Heart left ventricle (tissue), 16 donors: ENCODE measurements at regions not wholly inside any gene's neighbourhood (a gene's known extent, or its start where the extent isn't known, plus 50 kb on each side); places are given as distances from the start of the nearest gene placed in this dataset.

ENCODE experiments used
- ATAC-seq, 4 donors: fragments of 200-7000 bp; cut with Tn5 transposase; one replicate each; pipeline ENCODE4 v1.9.1; 2020 to 2022; ENCODE audit warnings: moderate library complexity in 4 of 4, mild to moderate bottlenecking in 3 of 4, moderate number of reproducible peaks in 1 of 4
- DNase-seq, 5 donors: peaks; one replicate each; pipeline ENCODE4 v3.0.0-alpha.2; 2020
- H3K27ac ChIP-seq, 12 donors: fragments of 200-600 bp; sonication (generic) in 4 of 12; one replicate each; pipeline versions ENCODE4 v1.5.0 to v1.8.0; 2016 to 2022; ENCODE audit warnings: mild to moderate bottlenecking in 2 of 12
- H3K27me3 ChIP-seq, 9 donors: fragments of 200-600 bp; sonication (generic) in 2 of 9; one replicate each; pipeline versions ENCODE4 v1.5.1 to v1.8.0; 2016 to 2022; ENCODE audit warnings: mild to moderate bottlenecking in 3 of 9
- H3K36me3 ChIP-seq, 9 donors: fragments of 200-600 bp; sonication (generic) in 2 of 9; one replicate each; pipeline versions ENCODE4 v1.5.0 to v1.8.0; 2018 to 2022; ENCODE audit warnings: mild to moderate bottlenecking in 2 of 9
- H3K4me1 ChIP-seq, 12 donors: fragments of 200-600 bp; sonication (generic) in 4 of 12; one replicate each; pipeline versions ENCODE4 v1.5.0 to v1.8.0; 2016 to 2022; ENCODE audit warnings: mild to moderate bottlenecking in 3 of 12
- H3K4me3 ChIP-seq, 12 donors: fragments of 200-600 bp; sonication (generic) in 4 of 12; one replicate each; pipeline versions ENCODE4 v1.5.0 to v1.8.0; 2017 to 2022; ENCODE audit warnings: mild to moderate bottlenecking in 9 of 12, moderate library complexity in 4 of 12
- H3K9me3 ChIP-seq, 12 donors: fragments of 200-600 bp; sonication (generic) in 4 of 12; one replicate each; pipeline versions ENCODE4 v1.5.0 to v1.8.0; 2016 to 2022; ENCODE audit warnings: mild to moderate bottlenecking in 1 of 12
- CTCF ChIP-seq, 12 donors: fragments of 200-600 bp; sonication (generic) in 4 of 12; IDR thresholded peaks; one replicate each; pipeline versions ENCODE4 v1.5.0 to v1.8.0; 2018 to 2022; ENCODE audit warnings: antibody characterized with exemption in 12 of 12, mild to moderate bottlenecking in 5 of 12
- POLR2A ChIP-seq, 2 donors: fragments of 450-650 bp; IDR thresholded peaks; one replicate each; pipeline ENCODE4 v1.6.1; 2017; ENCODE audit warnings: antibody characterized with exemption in 2 of 2, mild to moderate bottlenecking in 2 of 2, moderate library complexity in 2 of 2
- WGBS, 4 donors: extraction: QIAGEN DNeasy Blood & Tissue Kit in 2 of 4; methylation state at CpG; one replicate each; pipeline versions ENCODE4 v1.1.5 to v1.1.7; 2013 to 2018; 5-methylcytosine and 5-hydroxymethylcytosine counted together
- intact Hi-C, 10 donors: fragments of 100-400 bp; cut with DNase I; formaldehyde crosslinking; loops; one replicate each; pipeline versions ENCODE4 v1.11.1 to v1.14.2; 2022
- donor health status: ischemic (EF 13 %, LVEDD 7.1; RV severe dilation, severe dysfunction).
- donor health status: healthy with polysubstance abuse.
- donor health status: DM: no; HTN: yes; CAD: no.
- donor health status: DM: no; HTN: no; CAD: no.
- donor health status: ischemic (EF 25% LVEDD 6.9; RV normal size, moderate dysfunction).
- donor health status: ischemic (EF 25% LVEDD 5.7; RV mildly dilated, moderate dysfunction).
- donor health status: healthy.
- donor health status: DM: yes; HTN: yes; CAD: no.
- donor health status: ischemic (EF 35%, LVEDD 5.7; RV mildly dilated, moderate dysfunction).
- donor health status: nonischemic (EF 11% LVEDD 7.7; RV severe dilation, severe dysfunction).
- donor health status: DM: yes; HTN: yes; CAD: no.
- donor health status: PGD.
- donor health status: ischemic (EF 29% LVEDD 5.4; RV normal size, mild dysfunction).
- donor health status: nonischemic (EF 23%, LVEDD 6.1; RV moderate dilation, normal function).

DNA sequence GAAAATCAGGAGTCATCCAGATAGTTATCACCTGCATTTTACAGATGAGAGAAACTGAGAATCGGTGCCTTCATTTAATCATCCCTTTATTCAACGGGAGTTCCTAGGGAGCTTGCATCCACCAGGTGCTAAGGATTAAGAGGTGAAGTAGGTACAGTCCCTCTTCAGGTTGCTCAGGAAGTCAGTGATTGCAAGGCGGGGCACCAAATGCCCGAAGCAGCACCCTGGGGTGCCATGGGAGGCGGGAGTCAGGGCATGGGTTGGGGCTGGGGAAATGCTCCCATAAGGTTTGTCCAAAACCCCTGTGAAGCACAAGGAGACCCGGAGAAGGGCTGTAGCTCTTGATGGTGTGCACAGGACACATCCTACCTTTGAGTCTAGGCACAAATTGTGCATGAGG is 98.8 kb upstream of the KLF4 start:
- H3K36me3 ChIP-seq: no peaks in the 10 kb centered on the region
- intact Hi-C loops: loop anchor here in 6 of 10 donors (5.0 to 10.0 kb wide), 3 partner anchors 49 to 96 kb away; no protein-coding TSS in a partner anchor
- peak overlapping the region; percentile 66 to 91 (median 85) for H3K27ac ChIP-seq
- H3K4me3 ChIP-seq: no peak overlapping the region
- WGBS, 4 donors: 90 to 94% (median 94%) methylated on average over 2 to 6 of the region's 6 CpGs
- ATAC-seq (no peak), DNase-seq (no peak)
- TF ChIP-seq POLR2A (IDR thresholded peaks at IDR 0.05) (no peak), CTCF (IDR thresholded peaks at IDR 0.05) (no peak)
- no peaks in the 10 kb centered on the region for H3K9me3 ChIP-seq
- peaks cover 0 to 24% (median 10%) of the 10 kb centered on the region in 12 donors for H3K4me1 ChIP-seq
- H3K27me3 ChIP-seq: no peaks in the 10 kb centered on the region

DNA sequence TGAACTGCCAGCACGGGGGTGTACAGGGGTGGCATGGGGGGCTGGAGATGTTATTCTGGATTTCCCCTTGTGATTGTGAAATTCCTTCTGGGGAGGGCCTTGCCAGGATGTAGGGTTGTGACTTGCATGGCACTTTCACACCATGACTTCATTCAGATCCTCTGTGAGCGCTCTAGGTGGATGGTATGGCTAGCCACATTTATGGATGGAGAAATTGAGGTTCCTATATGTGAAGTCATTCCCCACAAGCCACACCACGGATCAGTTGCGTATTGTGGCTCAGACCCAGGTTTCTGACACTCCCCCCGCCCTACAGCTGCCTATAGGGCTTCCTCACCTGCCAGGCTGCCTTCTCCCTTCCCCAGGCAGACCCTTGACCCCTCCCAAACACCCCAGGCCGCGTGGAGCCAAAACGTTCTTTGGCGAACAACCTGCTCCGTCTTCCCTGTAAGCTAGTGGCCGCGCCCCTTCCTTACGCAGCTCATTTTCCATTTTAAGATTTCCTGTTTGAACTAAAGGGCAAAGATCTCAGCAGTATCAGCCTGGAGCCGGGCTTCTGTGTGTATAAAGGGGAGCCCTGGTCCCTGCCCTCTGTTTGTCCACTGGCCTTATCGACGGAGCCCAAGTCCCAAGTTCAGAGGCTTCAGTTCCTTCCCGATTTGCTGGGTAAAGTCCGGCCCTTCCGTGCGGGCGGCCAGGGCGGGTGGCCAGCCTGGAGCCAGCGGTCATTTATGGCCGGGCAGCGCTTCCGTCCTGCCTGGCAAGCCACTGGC is 97.8 kb upstream of the KLF4 start:
- Histone ChIP-seq H3K4me1 (peaks cover 0 to 24% (median 10%) of the 10 kb centered on the region in 12 donors), H3K9me3 (no peaks in the 10 kb centered on the region), H3K27me3 (no peaks in the 10 kb centered on the region), H3K27ac (peak overlapping the region; percentile 66 to 91 (median 85)), H3K36me3 (no peaks in the 10 kb centered on the region), H3K4me3 (peak overlapping the region in 10 of 12 donors; percentile 10 to 49 (median 34))
- intact Hi-C loops: loop anchor here in 6 of 10 donors (5.0 to 10.0 kb wide), 3 partner anchors 50 to 95 kb away; no protein-coding TSS in a partner anchor
- DNase-seq: peak; percentile 65 to 77 (median 75)
- no peak for TF ChIP-seq CTCF (IDR thresholded peaks at IDR 0.05)
- peak in 1 of 2 donors; percentile 14 for TF ChIP-seq POLR2A (IDR thresholded peaks at IDR 0.05)
- ATAC-seq: peak; percentile 85 to 94 (median 86)
- WGBS, 4 donors: 39 to 57% (median 44%) methylated on average over 20 to 26 of the region's 26 CpGs

DNA sequence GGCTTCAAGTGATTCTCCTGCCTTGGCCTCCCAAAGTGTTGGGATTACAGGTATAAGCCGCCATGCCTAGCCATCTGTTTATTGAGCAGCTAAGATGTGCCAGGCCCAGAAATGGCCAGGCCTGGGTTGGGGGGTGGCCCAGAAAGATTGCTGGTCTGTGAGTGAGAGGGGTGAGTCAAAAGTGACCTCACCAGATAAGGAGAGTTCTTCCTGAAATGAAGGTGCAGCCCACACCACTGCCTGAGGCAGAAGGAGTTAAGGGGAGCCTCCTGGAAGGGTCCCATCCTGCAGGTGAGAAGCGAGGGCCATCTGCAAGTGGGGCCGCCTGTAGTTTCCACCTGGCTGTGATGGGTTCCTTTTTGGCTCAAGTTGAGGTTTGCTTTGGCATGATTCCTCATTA is 96.9 kb upstream of the KLF4 start:
- no peaks in the 10 kb centered on the region for H3K9me3 ChIP-seq
- no peak for ATAC-seq
- H3K4me3 ChIP-seq: no peak overlapping the region
- no peak for DNase-seq
- 82 to 90% (median 86%) methylated on average over 3 of the region's 3 CpGs for WGBS, 4 donors
- H3K27ac ChIP-seq: peak overlapping the region in 11 of 12 donors; percentile 66 to 91 (median 86)
- H3K27me3 ChIP-seq: no peaks in the 10 kb centered on the region
- intact Hi-C loops: loop anchor here in 6 of 10 donors (5.0 to 10.0 kb wide), 3 partner anchors 51 to 94 kb away; no protein-coding TSS in a partner anchor
- H3K36me3 ChIP-seq: no peaks in the 10 kb centered on the region
- TF ChIP-seq POLR2A (IDR thresholded peaks at IDR 0.05) (no peak), CTCF (IDR thresholded peaks at IDR 0.05) (no peak)
- peaks cover 0 to 24% (median 10%) of the 10 kb centered on the region in 12 donors for H3K4me1 ChIP-seq

- no peak for TF ChIP-seq CTCF (IDR thresholded peaks at IDR 0.05)
- TF ChIP-seq POLR2A (IDR thresholded peaks at IDR 0.05): no peak
- intact Hi-C loops: loop anchor here in 6 of 10 donors (5.0 to 10.0 kb wide), 3 partner anchors 52 to 93 kb away; no protein-coding TSS in a partner anchor
- Histone ChIP-seq H3K9me3 (no peaks in the 10 kb centered on the region), H3K4me3 (no peak overlapping the region), H3K27me3 (no peaks in the 10 kb centered on the region), H3K4me1 (peaks cover 0 to 24% (median 10%) of the 10 kb centered on the region in 12 donors), H3K27ac (no peak overlapping the region), H3K36me3 (no peaks in the 10 kb centered on the region)
- DNase-seq (no peak), ATAC-seq (no peak)
- 69 to 85% (median 82%) methylated on average over 3 of the region's 3 CpGs for WGBS, 4 donors
Observed at GRCh38 chr9:107585465-107585864, 95.9 kb upstream of the KLF4 start.
